ENCODE measurements at regions not wholly inside any gene's neighbourhood (a gene's known extent, or its start where the extent isn't known, plus 50 kb on each side); places are given as distances from the start of the nearest gene placed in this dataset.

DNA sequence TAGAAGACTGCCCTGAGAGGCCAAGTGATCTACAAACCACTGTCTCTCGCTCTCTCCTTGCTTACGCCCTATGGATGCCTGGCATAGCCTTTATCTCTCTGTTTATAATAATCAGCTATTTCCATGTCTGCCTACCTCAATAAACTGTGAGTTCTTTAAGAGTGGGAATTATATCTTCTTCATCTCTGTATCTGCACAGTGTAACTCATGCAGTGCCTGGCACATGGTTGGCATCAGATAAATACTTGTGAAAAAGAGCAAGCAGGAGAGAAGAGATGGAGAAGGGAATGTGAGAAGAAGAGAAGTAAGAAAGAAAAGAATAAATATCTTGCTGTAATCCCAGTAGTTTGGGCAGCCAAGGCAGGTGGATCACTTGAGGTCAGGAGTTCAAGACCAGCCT is 94.6 kb upstream of the TNPO1 start:
- H3K4me3 Mint-ChIP-seq = no peak overlapping the region
- no peaks in the 10 kb centered on the region for H3K4me1 Mint-ChIP-seq (ENCODE audit: low read depth)
- no peaks in the 10 kb centered on the region for H3K36me3 Mint-ChIP-seq (ENCODE audit: low read depth)
- H3K27me3 Mint-ChIP-seq (ENCODE audit: insufficient read depth) = peaks cover 29% of the 10 kb centered on the region
- no peak for DNase-seq
- TF ChIP-seq, protein P1, sequence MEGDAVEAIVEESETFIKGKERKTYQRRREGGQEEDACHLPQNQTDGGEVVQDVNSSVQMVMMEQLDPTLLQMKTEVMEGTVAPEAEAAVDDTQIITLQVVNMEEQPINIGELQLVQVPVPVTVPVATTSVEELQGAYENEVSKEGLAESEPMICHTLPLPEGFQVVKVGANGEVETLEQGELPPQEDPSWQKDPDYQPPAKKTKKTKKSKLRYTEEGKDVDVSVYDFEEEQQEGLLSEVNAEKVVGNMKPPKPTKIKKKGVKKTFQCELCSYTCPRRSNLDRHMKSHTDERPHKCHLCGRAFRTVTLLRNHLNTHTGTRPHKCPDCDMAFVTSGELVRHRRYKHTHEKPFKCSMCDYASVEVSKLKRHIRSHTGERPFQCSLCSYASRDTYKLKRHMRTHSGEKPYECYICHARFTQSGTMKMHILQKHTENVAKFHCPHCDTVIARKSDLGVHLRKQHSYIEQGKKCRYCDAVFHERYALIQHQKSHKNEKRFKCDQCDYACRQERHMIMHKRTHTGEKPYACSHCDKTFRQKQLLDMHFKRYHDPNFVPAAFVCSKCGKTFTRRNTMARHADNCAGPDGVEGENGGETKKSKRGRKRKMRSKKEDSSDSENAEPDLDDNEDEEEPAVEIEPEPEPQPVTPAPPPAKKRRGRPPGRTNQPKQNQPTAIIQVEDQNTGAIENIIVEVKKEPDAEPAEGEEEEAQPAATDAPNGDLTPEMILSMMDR (IDR thresholded peaks at IDR 0.05) = no peak
- no peak overlapping the region for H3K27ac Mint-ChIP-seq
- H3K9me3 Mint-ChIP-seq = no peaks in the 10 kb centered on the region

DNA sequence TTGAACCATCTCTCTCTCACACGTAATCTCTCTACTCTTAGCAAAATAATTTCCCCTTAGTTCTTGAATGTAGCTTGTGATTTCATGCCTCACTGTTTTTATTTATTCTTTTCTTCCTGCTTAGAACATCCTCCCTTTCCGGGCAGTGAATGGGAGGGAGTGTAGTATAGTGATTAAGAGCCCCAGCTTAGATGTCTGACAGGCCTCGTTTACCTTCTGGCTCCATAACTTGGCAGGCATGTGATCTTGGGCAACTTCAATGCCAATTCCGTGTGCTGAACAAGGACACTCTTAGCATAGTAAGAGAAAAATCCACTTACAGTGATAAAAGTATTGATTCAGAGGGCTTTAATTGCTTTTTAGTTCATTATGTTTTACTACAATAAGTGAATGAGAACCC is 96.3 kb upstream of the TNPO1 start:
- H3K4me1 Mint-ChIP-seq (ENCODE audit: low read depth) = no peaks in the 10 kb centered on the region
- no peak overlapping the region for H3K4me3 Mint-ChIP-seq
- no peak for DNase-seq
- no peaks in the 10 kb centered on the region for H3K9me3 Mint-ChIP-seq
- H3K36me3 Mint-ChIP-seq (ENCODE audit: low read depth) = no peaks in the 10 kb centered on the region
- H3K27ac Mint-ChIP-seq = no peak overlapping the region
- TF ChIP-seq, protein P1 (IDR thresholded peaks at IDR 0.05) = no peak
- H3K27me3 Mint-ChIP-seq (ENCODE audit: insufficient read depth) = peaks cover 35% of the 10 kb centered on the region

DNA sequence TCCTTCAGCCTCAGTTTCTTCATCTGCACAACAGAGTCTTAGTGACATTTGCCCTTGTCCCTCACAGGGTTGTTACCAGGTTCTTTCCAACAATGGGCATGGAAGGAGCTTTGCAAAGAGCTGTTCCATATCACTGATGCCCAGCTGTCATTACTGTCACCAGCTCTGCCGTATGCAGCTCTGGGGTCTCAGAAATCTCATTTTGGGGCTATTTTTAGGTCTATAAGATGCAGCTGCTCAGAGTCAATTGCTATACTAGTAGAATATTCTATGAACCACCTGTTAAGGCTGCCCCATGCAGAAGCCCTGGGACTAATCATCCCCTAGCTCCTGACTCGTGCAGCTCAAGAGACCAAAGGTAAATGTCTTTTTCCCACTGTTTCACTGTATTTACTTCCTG is 105.1 kb upstream of the TNPO1 start:
- Mint-ChIP-seq H3K36me3 (ENCODE audit: low read depth) (no peaks in the 10 kb centered on the region), H3K4me1 (ENCODE audit: low read depth) (no peaks in the 10 kb centered on the region), H3K9me3 (no peaks in the 10 kb centered on the region), H3K27me3 (ENCODE audit: insufficient read depth) (peaks cover 41% of the 10 kb centered on the region), H3K4me3 (no peak overlapping the region), H3K27ac (no peak overlapping the region)
- TF ChIP-seq, protein P1 (IDR thresholded peaks at IDR 0.05) = no peak
- no peak for DNase-seq

DNA sequence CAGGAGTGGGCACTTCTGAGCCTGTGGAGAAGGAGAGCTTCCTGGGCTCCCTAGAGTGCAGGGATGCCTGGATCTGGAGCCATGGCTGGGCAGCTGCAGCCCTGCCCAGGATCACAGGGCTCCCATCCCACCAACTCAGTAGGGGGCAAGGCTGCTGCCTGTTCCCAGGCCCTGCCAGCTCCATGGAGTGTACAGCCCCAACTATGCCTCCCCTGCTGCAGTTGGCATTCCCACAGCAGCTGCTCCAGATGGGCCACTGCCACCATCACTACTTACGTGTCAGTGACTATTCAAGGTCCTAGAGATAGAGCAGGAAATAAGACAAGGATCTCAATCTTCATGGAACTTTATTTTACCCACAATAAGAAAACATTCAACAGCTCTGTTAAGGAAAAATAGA is 107.1 kb upstream of the TNPO1 start:
- TF ChIP-seq, protein P1 (IDR thresholded peaks at IDR 0.05) = no peak
- Mint-ChIP-seq H3K27ac (no peak overlapping the region), H3K4me3 (no peak overlapping the region), H3K9me3 (no peaks in the 10 kb centered on the region), H3K4me1 (ENCODE audit: low read depth) (no peaks in the 10 kb centered on the region), H3K27me3 (ENCODE audit: insufficient read depth) (peaks cover 40% of the 10 kb centered on the region), H3K36me3 (ENCODE audit: low read depth) (no peaks in the 10 kb centered on the region)
- no peak for DNase-seq

DNA sequence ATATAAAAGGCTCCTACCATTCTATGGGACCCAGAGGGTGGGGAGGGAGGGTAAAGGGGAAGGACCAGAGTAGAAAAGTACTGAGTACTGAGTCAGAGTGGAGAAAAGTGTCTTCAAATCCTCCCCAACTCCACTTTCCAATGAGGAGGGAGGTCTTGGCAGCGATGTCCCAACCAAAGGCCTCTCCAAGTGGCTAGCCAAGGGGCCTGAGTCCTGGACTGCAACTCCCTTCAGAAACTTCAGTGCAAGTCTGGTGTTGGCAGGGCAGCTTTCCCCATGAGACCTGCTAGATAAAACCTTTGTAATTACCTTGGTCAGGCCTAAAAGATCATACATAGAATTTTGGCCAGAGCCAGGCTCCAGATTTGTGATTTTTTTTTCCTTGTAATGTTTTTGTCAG is 111.3 kb upstream of the TNPO1 start:
- H3K4me3 Mint-ChIP-seq = no peak overlapping the region
- DNase-seq = no peak
- H3K27ac Mint-ChIP-seq = no peak overlapping the region
- no peaks in the 10 kb centered on the region for H3K36me3 Mint-ChIP-seq (ENCODE audit: low read depth)
- H3K4me1 Mint-ChIP-seq (ENCODE audit: low read depth) = no peaks in the 10 kb centered on the region
- H3K9me3 Mint-ChIP-seq = no peaks in the 10 kb centered on the region; the same call in 1 of the 2 replicates
- H3K27me3 Mint-ChIP-seq (ENCODE audit: insufficient read depth) = peaks cover 27% of the 10 kb centered on the region
- TF ChIP-seq, protein P1 (IDR thresholded peaks at IDR 0.05) = no peak

DNA sequence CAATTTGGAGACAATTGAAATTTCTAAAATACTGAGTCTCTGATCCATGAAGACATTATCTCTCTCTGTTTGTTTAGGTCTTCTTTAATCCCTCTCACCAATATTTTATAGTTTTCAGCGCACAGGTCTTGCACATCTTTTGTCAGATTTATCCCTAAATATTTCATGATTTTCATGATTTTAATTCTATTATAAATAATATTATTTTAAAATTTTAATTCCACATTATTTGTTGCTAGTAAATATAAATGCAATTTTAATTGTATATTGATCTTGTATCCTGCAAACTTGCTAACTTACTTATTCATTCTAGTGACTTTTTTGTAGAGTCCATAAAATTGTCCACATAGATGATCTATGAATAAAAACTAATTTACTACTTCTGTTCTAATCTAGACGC is 112.6 kb upstream of the TNPO1 start:
- Mint-ChIP-seq H3K27me3 (ENCODE audit: insufficient read depth) (peaks cover 24% of the 10 kb centered on the region), H3K4me1 (ENCODE audit: low read depth) (no peaks in the 10 kb centered on the region), H3K27ac (no peak overlapping the region), H3K9me3 (no peaks in the 10 kb centered on the region; the same call in 1 of the 2 replicates), H3K36me3 (ENCODE audit: low read depth) (no peaks in the 10 kb centered on the region), H3K4me3 (no peak overlapping the region)
- TF ChIP-seq, protein P1 (IDR thresholded peaks at IDR 0.05) = no peak
- no peak for DNase-seq
